GM12878 (cell line): ENCODE measurements at regions not wholly inside any gene's neighbourhood (a gene's known extent, or its start where the extent isn't known, plus 50 kb on each side); places are given as distances from the start of the nearest gene placed in this dataset.

ENCODE experiments used
- ATAC-seq: fragments of 200-7000 bp; cut with Tn5 transposase; 3 replicates; pipeline ENCODE4 v1.9.1; 2020; ENCODE audit warnings: mild to moderate bottlenecking, moderate library complexity
- BruUV-seq: library from RNA; stranded (reverse); fragments of 400-500 nt; replicated peaks from 2 replicates; lab custom pipeline; 2021; lab: Mats Ljungman, UMichigan
- CTCF ChIA-PET: fragments of 300-600 bp; sonication (Branson Sonifier 250); formaldehyde crosslinking; extraction: SDS; loops from one replicate; lab custom pipeline; 2021; ENCODE audit warnings: inconsistent platforms; lab: Yijun Ruan, JAX
- POLR2A ChIA-PET: fragments of 350-600 bp; formaldehyde crosslinking; extraction: SDS; loops from one replicate; lab custom pipeline; 2021; ENCODE audit warnings: inconsistent platforms; lab: Charles Lee
- RAD21 ChIA-PET: fragments of 300-600 bp; sonication (Branson Sonifier 250); formaldehyde crosslinking; loops from one replicate; lab custom pipeline; 2023; ENCODE audit warnings: antibody characterized with exemption; ENCODE audit not compliant: unreplicated experiment; lab: Charles Lee
- SMC1A ChIA-PET: fragments of 300-600 bp; sonication (Branson Sonifier 250); formaldehyde crosslinking; loops from one replicate; lab custom pipeline; 2023; ENCODE audit not compliant: unreplicated experiment, uncharacterized antibody; lab: Charles Lee
- DNase-seq: peaks from one replicate; pipeline ENCODE4 v3.0.0-alpha.2; 2011; ENCODE audit warnings: low read depth, low spot score
- FAIRE-seq: peaks from 3 replicates; lab custom pipeline; 2011; peaks lifted over from hg19 to GRCh38; lab: Jason Lieb, UNC
- H2AFZ ChIP-seq: 2 replicates; pipeline ENCODE4 v1.6.0; 2011; ENCODE audit warnings: low read depth, low read length, control low read depth; ENCODE audit not compliant: control insufficient read depth
- H3K27ac ChIP-seq: 2 replicates; pipeline ENCODE4 v1.5.1; 2011; ENCODE audit warnings: control low read depth; ENCODE audit not compliant: control insufficient read depth, insufficient read depth
- H3K27me3 ChIP-seq, 2 experiments: replicated peaks in 1 of 2; 2 replicates each; pipeline versions ENCODE4 v1.6.0 to v1.6.1; 2011; ENCODE audit warnings: low read length in 1 of 2; ENCODE audit not compliant: control insufficient read depth in 2 of 2, insufficient read depth in 2 of 2
- H3K36me3 ChIP-seq, 2 experiments: 2 replicates each; pipeline ENCODE4 v1.5.1; 2011; ENCODE audit warnings: low read length in 1 of 2; ENCODE audit not compliant: control insufficient read depth in 2 of 2, insufficient read depth in 2 of 2
- H3K4me1 ChIP-seq: 2 replicates; pipeline ENCODE4 v1.6.1; 2011; ENCODE audit warnings: mild to moderate bottlenecking, low read length, moderate library complexity, mixed read lengths; ENCODE audit not compliant: control insufficient read depth, insufficient read depth
- H3K4me2 ChIP-seq: 2 replicates; pipeline ENCODE4 v1.6.0; 2011; ENCODE audit warnings: control low read depth; ENCODE audit not compliant: control insufficient read depth, insufficient read depth
- H3K4me3 ChIP-seq: fragments of 200-600 bp; sonication (generic); 2 replicates; pipeline ENCODE4 v1.5.1; 2016
- H3K79me2 ChIP-seq: 2 replicates; pipeline ENCODE4 v1.6.0; 2011; ENCODE audit warnings: low read length; ENCODE audit not compliant: control insufficient read depth, insufficient read depth
- H3K9ac ChIP-seq: 2 replicates; pipeline ENCODE4 v1.8.0; 2011; ENCODE audit warnings: low read length, control low read depth, mixed read lengths; ENCODE audit not compliant: control insufficient read depth, insufficient read depth
- H3K9me3 ChIP-seq: replicated peaks from 3 replicates; pipeline ENCODE4 v1.5.1; 2011; ENCODE audit warnings: mild to moderate bottlenecking, low read length; ENCODE audit not compliant: control insufficient read depth, insufficient read depth
- H4K20me1 ChIP-seq: 2 replicates; pipeline ENCODE4 v1.6.0; 2011; ENCODE audit not compliant: control insufficient read depth, insufficient read depth
- ATF7 ChIP-seq: fragments of 450-650 bp; IDR thresholded peaks from 2 replicates; pipeline ENCODE4 v1.6.1; 2016; ENCODE audit warnings: low read depth, mild to moderate bottlenecking
- BACH1 ChIP-seq: fragments of 450-650 bp; IDR thresholded peaks from 2 replicates; pipeline ENCODE4 v1.6.1; 2017; ENCODE audit warnings: mild to moderate bottlenecking, borderline replicate concordance
- CREM ChIP-seq: IDR thresholded peaks from 2 replicates; pipeline ENCODE4 v1.6.1; 2014; ENCODE audit warnings: antibody characterized with exemption, low read depth
- CUX1 ChIP-seq: IDR thresholded peaks from 2 replicates; pipeline ENCODE4 v1.6.1; 2012; ENCODE audit warnings: improper control_type of control experiment, low read depth, low read length; ENCODE audit not compliant: insufficient replicate concordance
- EZH2 ChIP-seq: IDR thresholded peaks from 2 replicates; pipeline ENCODE4 v1.6.1; 2012; ENCODE audit warnings: low read depth, mild to moderate bottlenecking, control low read depth, inconsistent platforms, low read length, borderline replicate concordance; ENCODE audit not compliant: control insufficient read depth
- FOXM1 ChIP-seq: IDR thresholded peaks from 2 replicates; pipeline ENCODE4 v1.6.1; 2012; ENCODE audit warnings: low read depth, mild to moderate bottlenecking, inconsistent platforms, low read length, moderate library complexity
- MYB ChIP-seq: fragments of 150-350 bp; IDR thresholded peaks from 2 replicates; pipeline ENCODE4 v1.6.1; 2014; ENCODE audit warnings: mild to moderate bottlenecking, low read depth, low read length, borderline replicate concordance
- NKRF ChIP-seq: fragments of 450-650 bp; conservative IDR thresholded peaks from 2 replicates; pipeline ENCODE4 v1.6.1; 2017; ENCODE audit warnings: mild to moderate bottlenecking, moderate library complexity
- POLR2AphosphoS2 ChIP-seq: IDR thresholded peaks from 2 replicates; pipeline ENCODE4 v1.6.1; 2011; ENCODE audit warnings: low read depth, mild to moderate bottlenecking, low read length, improper control_type of control experiment, moderate library complexity
- RB1 ChIP-seq: fragments of 450-650 bp; formaldehyde crosslinking; IDR thresholded peaks from 2 replicates; pipeline ENCODE4 v1.6.1; 2017; ENCODE audit warnings: mild to moderate bottlenecking, borderline replicate concordance
- SMAD1 ChIP-seq: fragments of 450-650 bp; IDR thresholded peaks from 2 replicates; pipeline ENCODE4 v1.6.1; 2018; ENCODE audit warnings: mild to moderate bottlenecking, low read depth; ENCODE audit not compliant: partially characterized antibody
- SMC3 ChIP-seq: IDR thresholded peaks from 2 replicates; pipeline ENCODE4 v1.6.1; 2011; ENCODE audit warnings: low read length, improper control_type of control experiment, borderline replicate concordance
- SRF ChIP-seq, 2 experiments: IDR thresholded peaks; 2 replicates each; pipeline ENCODE4 v1.6.1; 2011; ENCODE audit warnings: low read depth in 2 of 2, low read length in 2 of 2, mild to moderate bottlenecking in 1 of 2, moderate library complexity in 1 of 2
- USF1 ChIP-seq: IDR thresholded peaks from 2 replicates; pipeline ENCODE4 v1.6.1; 2011; ENCODE audit warnings: borderline replicate concordance, low read depth, mild to moderate bottlenecking, moderate library complexity, mixed read lengths, low read length; ENCODE audit not compliant: insufficient read depth; ENCODE audit errors: extremely low read length
- WGBS: methylation state at CpG from one replicate; pipeline ENCODE4 v1.1.6; 2016; ENCODE audit warnings: low lambda C conversion rate; ENCODE audit not compliant: insufficient replicate concordance, insufficient coverage; ENCODE audit errors: missing lambda C conversion rate; 5-methylcytosine and 5-hydroxymethylcytosine counted together
- in situ Hi-C: fragments of 300-500 bp; cut with MboI; formaldehyde crosslinking; loops from 9 replicates; pipeline ENCODE4 v1.14.3; 2018; ENCODE audit warnings: mixed read lengths
- intact Hi-C: fragments of 100-400 bp; cut with micrococcal nuclease; formaldehyde crosslinking; loops from one replicate; pipeline ENCODE4 v1.14.2; 2022; ENCODE audit not compliant: unreplicated experiment
- TF ChIP-seq, protein P1 (sequence below): fragments of 450-650 bp; IDR thresholded peaks from 2 replicates; pipeline ENCODE4 v1.6.1; 2017; ENCODE audit warnings: borderline replicate concordance

DNA sequence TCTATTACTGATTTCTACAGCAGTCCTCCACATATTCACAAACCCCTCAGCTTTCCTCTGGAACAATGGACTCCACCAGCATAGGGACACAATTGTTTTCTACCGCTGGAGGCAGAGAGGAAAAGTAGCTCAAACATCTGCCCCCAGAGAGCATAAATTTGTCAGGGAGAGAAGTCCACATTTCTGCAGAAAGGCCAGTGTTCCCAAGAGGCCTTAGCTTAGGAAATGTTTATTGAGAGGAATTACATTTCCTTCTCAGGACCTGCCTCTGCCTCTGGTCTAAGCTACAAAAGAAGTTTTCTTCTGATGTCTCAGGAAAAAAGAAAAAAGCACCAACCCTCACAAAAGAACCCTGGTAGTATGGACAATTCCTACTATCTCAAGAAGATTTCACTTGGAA is 217.8 kb upstream of the BMP4 start:
- POLR2A ChIA-PET, result no interaction called here
- Histone ChIP-seq H3K27me3 (peaks cover 0 to 4% of the 10 kb centered on the region in 2 experiments; a peak in 1 of 4 replicates), H3K9ac (no peak overlapping the region), H3K4me1 (no peaks in the 10 kb centered on the region), H3K36me3 (no peaks in the 10 kb centered on the region), H3K4me2 (no peak overlapping the region), H3K27ac (no peak overlapping the region), H3K9me3 (no peaks in the 10 kb centered on the region), H3K79me2 (no peaks in the 10 kb centered on the region), H4K20me1 (no peaks in the 10 kb centered on the region), H3K4me3 (no peak overlapping the region), H2AFZ (no peak overlapping the region)
- no peak for FAIRE-seq
- SMC1A ChIA-PET, result interaction anchor here (0.5 to 4.6 kb wide), 10 partner anchors 10 to 635 kb away, joined by 3 to 36 read pairs (median 4); no protein-coding TSS in a partner anchor
- WGBS, result 45% methylated on average over 1 of the region's 1 CpG
- ATAC-seq, result no peak
- BruUV-seq, result no TSS peak
- intact Hi-C loops, result loop anchor here (2.0 kb wide), 1 partner anchor 244 kb away; no protein-coding TSS in a partner anchor
- no peak for DNase-seq
- RAD21 ChIA-PET, result interaction anchor here (0.8 to 2.1 kb wide), 6 partner anchors 19 to 636 kb away, joined by 3 to 10 read pairs (median 6); no protein-coding TSS in a partner anchor
- CTCF ChIA-PET, result interaction anchor here (0.8 to 7.6 kb wide), 14 partner anchors 9 to 743 kb away, joined by 3 to 68 read pairs (median 4); no protein-coding TSS in a partner anchor
- in situ Hi-C loops, result no loop called here
- TF ChIP-seq SMAD1 (no peak), ATF7 (no peak), EZH2 (no peak), MYB (no peak), FOXM1 (no peak), BACH1 (no peak), USF1 (no peak), CUX1 (no peak), SMC3 (no peak), SRF (IDR thresholded peaks at IDR 0.05; ENCODE audit: low read depth in 2 of 2, low read length in 2 of 2) (no peak), NKRF (no peak), POLR2AphosphoS2 (no peak), RB1 (no peak), CREM (no peak)
- TF ChIP-seq, protein P1, sequence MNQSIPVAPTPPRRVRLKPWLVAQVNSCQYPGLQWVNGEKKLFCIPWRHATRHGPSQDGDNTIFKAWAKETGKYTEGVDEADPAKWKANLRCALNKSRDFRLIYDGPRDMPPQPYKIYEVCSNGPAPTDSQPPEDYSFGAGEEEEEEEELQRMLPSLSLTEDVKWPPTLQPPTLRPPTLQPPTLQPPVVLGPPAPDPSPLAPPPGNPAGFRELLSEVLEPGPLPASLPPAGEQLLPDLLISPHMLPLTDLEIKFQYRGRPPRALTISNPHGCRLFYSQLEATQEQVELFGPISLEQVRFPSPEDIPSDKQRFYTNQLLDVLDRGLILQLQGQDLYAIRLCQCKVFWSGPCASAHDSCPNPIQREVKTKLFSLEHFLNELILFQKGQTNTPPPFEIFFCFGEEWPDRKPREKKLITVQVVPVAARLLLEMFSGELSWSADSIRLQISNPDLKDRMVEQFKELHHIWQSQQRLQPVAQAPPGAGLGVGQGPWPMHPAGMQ, result no peak
